ENCODE measurements at regions not wholly inside any gene's neighbourhood (a gene's known extent, or its start where the extent isn't known, plus 50 kb on each side); places are given as distances from the start of the nearest gene placed in this dataset.

GRCh38 chr1:38777464-38777957 is 82.1 kb downstream of the RRAGC start (continued):
- peak; percentile 92 for TF ChIP-seq GATA2 (CRISPR knock-in tag; IDR thresholded peaks at IDR 0.05)
- TF ChIP-seq BACH1 (tag; IDR thresholded peaks at IDR 0.05), result no peak
- peak; percentile 85 for TF ChIP-seq DPF2 (IDR thresholded peaks at IDR 0.05)
- no peak for TF ChIP-seq IFI16 (CRISPR knock-in tag; IDR thresholded peaks at IDR 0.05)
- peak; percentile 19; the same call in 1 of the 2 replicates for TF ChIP-seq RB1 (IDR thresholded peaks at IDR 0.05; ENCODE audit: low read depth)
- no peak for TF ChIP-seq ZFPM2 (CRISPR knock-in tag; IDR thresholded peaks at IDR 0.05)
- peak; percentile 40; the same call in 1 of the 2 replicates for TF ChIP-seq SOX6 (IDR thresholded peaks at IDR 0.05)
- peak in 1 of 2 experiments; percentile 53; a peak in 2 of 4 replicates for TF ChIP-seq TRIM24 (IDR thresholded peaks at IDR 0.05)
- TF ChIP-seq NCOA1 (IDR thresholded peaks at IDR 0.05; ENCODE audit: low read depth), result no peak
- TF ChIP-seq ZNF766 (CRISPR knock-in tag; conservative IDR thresholded peaks at IDR 0.05), result peak; percentile 100
- peak; percentile 84 for TF ChIP-seq ZNF384 (IDR thresholded peaks at IDR 0.05; ENCODE audit: low read depth, low read length)
- peak in 1 of 2 experiments; percentile 88; a peak in 1 of 4 replicates for TF ChIP-seq ARNT (IDR thresholded peaks at IDR 0.05)
- peak; percentile 74 for TF ChIP-seq ARID1B (IDR thresholded peaks at IDR 0.05)
- TF ChIP-seq, protein P1, sequence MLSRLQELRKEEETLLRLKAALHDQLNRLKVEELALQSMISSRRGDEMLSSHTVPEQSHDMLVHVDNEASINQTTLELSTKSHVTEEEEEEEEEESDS (CRISPR knock-in tag; IDR thresholded peaks at IDR 0.05), result no peak
- peak; percentile 54; the same call in 1 of the 2 replicates for TF ChIP-seq SMARCE1 (IDR thresholded peaks at IDR 0.05)
- peak; percentile 90 for TF ChIP-seq SMARCA5 (IDR thresholded peaks at IDR 0.05)
- TF ChIP-seq GABPA (tag; conservative IDR thresholded peaks at IDR 0.05; ENCODE audit: low read depth), result peak; percentile 29
- TF ChIP-seq ZBTB49 (CRISPR knock-in tag; IDR thresholded peaks at IDR 0.05; ENCODE audit: borderline replicate concordance), result no peak
- TF ChIP-seq RCOR1 (IDR thresholded peaks at IDR 0.05; ENCODE audit: borderline replicate concordance in 1 of 2, low read depth in 2 of 2, low read length in 2 of 2), result peak; percentile 34 to 80; a peak in 2 of 4 replicates
- TF ChIP-seq ETV1 (tag; conservative IDR thresholded peaks at IDR 0.05; ENCODE audit: low read depth), result peak; percentile 79
- no peak for TF ChIP-seq COPS2 (conservative IDR thresholded peaks at IDR 0.05)
- peak; percentile 91 for TF ChIP-seq ADNP (tag; IDR thresholded peaks at IDR 0.05)
- 0 out of 2 replicates have a peak, but pooled peaks have one; percentile 26 for TF ChIP-seq POLR2AphosphoS5 (IDR thresholded peaks at IDR 0.05; ENCODE audit: control insufficient read depth, insufficient read depth, low read depth, low read length)
- TF ChIP-seq JUN (IDR thresholded peaks at IDR 0.05; ENCODE audit: borderline replicate concordance, low read depth, low read length), result peak; percentile 71; the same call in 1 of the 2 replicates
- peak; percentile 67; the same call in 1 of the 2 replicates for TF ChIP-seq JUN (CRISPR knock-in tag; IDR thresholded peaks at IDR 0.05; ENCODE audit: borderline replicate concordance)
- peak; percentile 97 for TF ChIP-seq BCOR (IDR thresholded peaks at IDR 0.05)
- TF ChIP-seq KDM1A (IDR thresholded peaks at IDR 0.05), result peak; percentile 83 to 91
- TF ChIP-seq, protein P2, sequence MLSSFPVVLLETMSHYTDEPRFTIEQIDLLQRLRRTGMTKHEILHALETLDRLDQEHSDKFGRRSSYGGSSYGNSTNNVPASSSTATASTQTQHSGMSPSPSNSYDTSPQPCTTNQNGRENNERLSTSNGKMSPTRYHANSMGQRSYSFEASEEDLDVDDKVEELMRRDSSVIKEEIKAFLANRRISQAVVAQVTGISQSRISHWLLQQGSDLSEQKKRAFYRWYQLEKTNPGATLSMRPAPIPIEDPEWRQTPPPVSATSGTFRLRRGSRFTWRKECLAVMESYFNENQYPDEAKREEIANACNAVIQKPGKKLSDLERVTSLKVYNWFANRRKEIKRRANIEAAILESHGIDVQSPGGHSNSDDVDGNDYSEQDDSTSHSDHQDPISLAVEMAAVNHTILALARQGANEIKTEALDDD (IDR thresholded peaks at IDR 0.05), result peak; percentile 27; the same call in 1 of the 2 replicates
- 0 out of 2 replicates have a peak, but pooled peaks have one; percentile 49 for TF ChIP-seq CBX5 (IDR thresholded peaks at IDR 0.05; ENCODE audit: borderline replicate concordance, low read depth)
- TF ChIP-seq HDAC1 (IDR thresholded peaks at IDR 0.05), result peak in 1 of 2 experiments; percentile 52; a peak in 2 of 4 replicates

Measured in K562 (cell line).